Hematopoietic multipotent progenitor cell treated with erythropoietin and hydrocortisone succinate and interleukin-3 and kit ligand, for 15 days (in vitro differentiated cells): ENCODE measurements at regions not wholly inside any gene's neighbourhood (a gene's known extent, or its start where the extent isn't known, plus 50 kb on each side); places are given as distances from the start of the nearest gene placed in this dataset.
"Not testable (repeated sequence)": the region's sequence is repeated elsewhere in the genome, so short reads cannot be mapped to it uniquely, and the experiment has no call there.

Experiments used
- DNase-seq: peaks from one replicate; pipeline ENCODE4 v3.0.0-alpha.2; 2015; ENCODE audit warnings: low spot score

- no peak for DNase-seq
These were observed 333.9 kb upstream of the CNR1 start for GRCh38 chr6:88499845-88500699.

GRCh38 chr6:88499436-88499835, 333.3 kb upstream of the CNR1 start:
- DNase-seq: no peak

- DNase-seq: not testable (repeated sequence)
These were observed 331.3 kb upstream of the CNR1 start for GRCh38 chr6:88497403-88497802.

GRCh38 chr6:88494401-88495140, 328.4 kb upstream of the CNR1 start:
- no peak for DNase-seq

- no peak for DNase-seq
These were observed 327.6 kb upstream of the CNR1 start for GRCh38 chr6:88493717-88494116.

GRCh38 chr6:88492824-88493223, 326.7 kb upstream of the CNR1 start:
- peak; percentile 2 for DNase-seq

- no peak for DNase-seq
These were observed 326.1 kb upstream of the CNR1 start for GRCh38 chr6:88492241-88492640.

- no peak for DNase-seq
These were observed 325.2 kb upstream of the CNR1 start for GRCh38 chr6:88491266-88491880.

- no peak for DNase-seq
These were observed 324.7 kb upstream of the CNR1 start for GRCh38 chr6:88490908-88491264.

- no peak for DNase-seq
These were observed 324.2 kb upstream of the CNR1 start for GRCh38 chr6:88490195-88490907.

- DNase-seq: no peak
These were observed 317.3 kb upstream of the CNR1 start for GRCh38 chr6:88483424-88483823.

- no peak for DNase-seq
These were observed 316.3 kb upstream of the CNR1 start for GRCh38 chr6:88482465-88482864.

GRCh38 chr6:88481519-88481918, 315.4 kb upstream of the CNR1 start:
- DNase-seq: no peak

- DNase-seq: no peak
These were observed 314.7 kb upstream of the CNR1 start for GRCh38 chr6:88480816-88481215.

- DNase-seq: no peak
These were observed 311.3 kb upstream of the CNR1 start for GRCh38 chr6:88477413-88477812.

GRCh38 chr6:88476388-88476787, 310.2 kb upstream of the CNR1 start:
- no peak for DNase-seq

GRCh38 chr6:88474720-88475119, 308.6 kb upstream of the CNR1 start:
- DNase-seq: no peak

GRCh38 chr6:88473589-88473988, 307.4 kb upstream of the CNR1 start:
- no peak for DNase-seq

- no peak for DNase-seq
These were observed 306.8 kb upstream of the CNR1 start for GRCh38 chr6:88472851-88473525.

GRCh38 chr6:88459643-88460042, 293.5 kb upstream of the CNR1 start:
- DNase-seq: no peak

- no peak for DNase-seq
These were observed 293.0 kb upstream of the CNR1 start for GRCh38 chr6:88459189-88459588.

GRCh38 chr6:88458662-88459061, 292.5 kb upstream of the CNR1 start:
- DNase-seq: no peak
